ENCODE measurements at regions not wholly inside any gene's neighbourhood (a gene's known extent, or its start where the extent isn't known, plus 50 kb on each side); places are given as distances from the start of the nearest gene placed in this dataset.
A peak's percentile ranks its signal among the peaks of the same experiment; 100 is the strongest.

DNA sequence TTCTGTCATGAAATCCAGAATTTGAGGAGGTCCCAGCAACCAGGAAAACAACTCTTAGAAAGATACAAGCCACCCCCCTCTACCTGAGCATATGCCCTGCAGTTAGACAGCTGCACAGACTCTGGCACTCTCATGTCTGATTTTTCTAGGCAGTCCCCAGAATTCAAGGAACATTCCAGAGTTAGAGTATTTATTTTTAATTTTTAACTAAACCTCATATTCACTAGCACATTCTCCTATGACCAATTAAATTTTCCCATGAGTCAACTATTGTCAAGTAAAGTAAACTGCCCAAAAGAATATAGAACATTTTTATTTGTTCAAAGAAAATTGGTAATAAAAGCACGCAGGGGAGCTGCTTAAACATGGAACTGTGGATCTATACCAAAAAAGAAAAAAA, 490.5 kb upstream of the SEMA6A start:
- H3K4me3 ChIP-seq (ENCODE audit: low read depth, low read length): no peak overlapping the region
- peak; percentile 33 for DNase-seq (ENCODE audit: low read depth)
- TF ChIP-seq, protein P1, sequence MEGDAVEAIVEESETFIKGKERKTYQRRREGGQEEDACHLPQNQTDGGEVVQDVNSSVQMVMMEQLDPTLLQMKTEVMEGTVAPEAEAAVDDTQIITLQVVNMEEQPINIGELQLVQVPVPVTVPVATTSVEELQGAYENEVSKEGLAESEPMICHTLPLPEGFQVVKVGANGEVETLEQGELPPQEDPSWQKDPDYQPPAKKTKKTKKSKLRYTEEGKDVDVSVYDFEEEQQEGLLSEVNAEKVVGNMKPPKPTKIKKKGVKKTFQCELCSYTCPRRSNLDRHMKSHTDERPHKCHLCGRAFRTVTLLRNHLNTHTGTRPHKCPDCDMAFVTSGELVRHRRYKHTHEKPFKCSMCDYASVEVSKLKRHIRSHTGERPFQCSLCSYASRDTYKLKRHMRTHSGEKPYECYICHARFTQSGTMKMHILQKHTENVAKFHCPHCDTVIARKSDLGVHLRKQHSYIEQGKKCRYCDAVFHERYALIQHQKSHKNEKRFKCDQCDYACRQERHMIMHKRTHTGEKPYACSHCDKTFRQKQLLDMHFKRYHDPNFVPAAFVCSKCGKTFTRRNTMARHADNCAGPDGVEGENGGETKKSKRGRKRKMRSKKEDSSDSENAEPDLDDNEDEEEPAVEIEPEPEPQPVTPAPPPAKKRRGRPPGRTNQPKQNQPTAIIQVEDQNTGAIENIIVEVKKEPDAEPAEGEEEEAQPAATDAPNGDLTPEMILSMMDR (conservative IDR thresholded peaks at IDR 0.05; ENCODE audit: low read depth, low read length): no peak

DNA sequence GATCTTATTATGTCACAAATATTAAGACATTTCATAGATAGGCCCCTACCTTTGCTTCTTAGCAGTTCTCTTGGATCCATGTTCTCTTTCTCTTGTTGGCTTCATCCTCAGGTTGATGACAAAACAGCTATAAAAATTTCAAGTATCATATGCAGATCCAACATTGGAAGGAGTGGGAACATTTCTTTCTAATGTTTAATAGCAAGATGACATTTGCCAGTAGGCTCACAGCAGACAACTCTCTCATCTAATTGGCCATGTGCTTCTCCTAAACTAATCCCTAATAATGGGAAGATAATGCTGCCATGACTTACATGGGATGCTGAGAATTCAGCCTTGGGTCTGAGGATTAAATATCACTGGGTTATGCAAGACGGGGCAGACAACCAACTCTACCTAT, 485.5 kb upstream of the SEMA6A start:
- H3K4me3 ChIP-seq (ENCODE audit: low read depth, low read length): no peak overlapping the region
- TF ChIP-seq, protein P1 (conservative IDR thresholded peaks at IDR 0.05; ENCODE audit: low read depth, low read length): no peak
- no peak for DNase-seq (ENCODE audit: low read depth)

DNA sequence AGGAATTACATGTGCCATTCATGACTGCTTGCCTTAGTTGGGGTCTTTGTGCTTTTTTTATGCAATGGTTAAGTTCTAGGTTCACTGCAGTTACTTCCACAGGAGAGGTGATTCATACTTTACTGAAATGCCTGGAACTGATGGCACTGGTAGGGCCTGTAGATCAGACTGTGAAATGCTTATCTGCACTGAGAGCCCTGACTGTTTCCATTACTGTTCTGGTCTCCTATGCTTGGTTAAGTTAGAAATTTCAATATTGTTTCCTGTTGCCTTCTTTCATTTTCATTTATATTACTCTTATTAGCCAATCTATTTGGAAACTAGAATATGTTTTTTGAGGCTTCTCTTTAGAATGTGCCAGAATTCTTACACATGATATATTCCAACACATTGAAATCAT, 484.1 kb upstream of the SEMA6A start:
- no peak overlapping the region for H3K4me3 ChIP-seq (ENCODE audit: low read depth, low read length)
- TF ChIP-seq, protein P1 (conservative IDR thresholded peaks at IDR 0.05; ENCODE audit: low read depth, low read length): no peak
- DNase-seq (ENCODE audit: low read depth): no peak

DNA sequence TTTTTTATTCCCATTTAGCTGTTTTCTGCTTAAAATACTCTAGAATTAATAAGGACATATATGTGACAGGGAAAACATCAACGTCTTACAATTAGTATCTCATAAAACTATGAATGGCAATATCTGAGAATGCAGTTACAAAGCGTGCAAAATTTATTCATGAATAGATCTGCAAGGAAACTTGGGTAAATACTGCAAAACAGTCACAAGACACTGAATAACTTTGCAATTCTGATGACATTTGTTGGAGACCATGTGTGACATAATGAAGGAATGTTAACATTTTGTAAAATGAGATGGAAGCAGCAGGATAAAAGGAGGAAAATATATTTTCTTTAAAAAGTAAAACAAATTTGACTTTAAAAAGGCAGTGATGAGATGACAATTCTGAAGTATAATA, 480.9 kb upstream of the SEMA6A start:
- TF ChIP-seq, protein P1 (conservative IDR thresholded peaks at IDR 0.05; ENCODE audit: low read depth, low read length): no peak
- no peak overlapping the region for H3K4me3 ChIP-seq (ENCODE audit: low read depth, low read length)
- DNase-seq (ENCODE audit: low read depth): no peak

DNA sequence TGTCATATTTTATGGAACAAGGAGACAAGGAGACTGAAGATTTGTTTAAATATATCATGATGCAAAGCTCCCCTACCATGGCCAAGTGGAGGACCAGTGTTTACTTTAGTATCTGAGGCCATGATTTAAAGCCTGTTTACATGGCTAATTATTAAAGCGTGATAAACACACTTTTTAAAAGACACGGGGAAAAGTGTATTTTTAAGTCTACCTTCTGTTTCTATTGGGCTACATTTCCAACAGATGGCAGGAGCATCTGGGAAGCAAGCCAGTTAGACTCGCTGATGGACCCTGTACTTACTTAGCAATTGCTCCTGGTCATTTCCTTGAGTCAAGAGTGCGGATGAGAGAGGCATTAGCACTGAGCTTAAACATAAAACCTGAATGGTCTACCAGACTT, 480.3 kb upstream of the SEMA6A start:
- TF ChIP-seq, protein P1 (conservative IDR thresholded peaks at IDR 0.05; ENCODE audit: low read depth, low read length): no peak
- H3K4me3 ChIP-seq (ENCODE audit: low read depth, low read length): no peak overlapping the region
- DNase-seq (ENCODE audit: low read depth): no peak

DNA sequence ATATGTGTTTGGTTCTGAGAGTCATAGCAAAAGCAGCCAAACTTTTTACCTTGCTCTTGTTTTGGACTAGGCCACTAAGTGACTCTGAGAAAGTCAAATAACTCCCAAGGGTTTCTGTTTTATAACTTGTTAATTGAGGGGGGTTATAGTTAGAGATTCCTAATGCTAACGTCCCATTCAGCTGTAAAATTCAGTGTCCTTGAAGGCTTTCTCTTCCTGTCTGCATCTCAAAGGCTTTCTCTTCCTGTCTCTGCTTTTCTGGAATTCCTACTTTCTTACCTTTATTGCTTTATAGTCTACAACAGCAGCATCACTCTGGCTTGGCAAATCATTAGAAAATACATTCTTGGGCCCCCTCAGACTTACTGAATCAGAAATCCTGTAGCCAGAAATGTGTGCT, 479.5 kb upstream of the SEMA6A start:
- TF ChIP-seq, protein P1 (conservative IDR thresholded peaks at IDR 0.05; ENCODE audit: low read depth, low read length): no peak
- H3K4me3 ChIP-seq (ENCODE audit: low read depth, low read length): no peak overlapping the region
- DNase-seq (ENCODE audit: low read depth): no peak

DNA sequence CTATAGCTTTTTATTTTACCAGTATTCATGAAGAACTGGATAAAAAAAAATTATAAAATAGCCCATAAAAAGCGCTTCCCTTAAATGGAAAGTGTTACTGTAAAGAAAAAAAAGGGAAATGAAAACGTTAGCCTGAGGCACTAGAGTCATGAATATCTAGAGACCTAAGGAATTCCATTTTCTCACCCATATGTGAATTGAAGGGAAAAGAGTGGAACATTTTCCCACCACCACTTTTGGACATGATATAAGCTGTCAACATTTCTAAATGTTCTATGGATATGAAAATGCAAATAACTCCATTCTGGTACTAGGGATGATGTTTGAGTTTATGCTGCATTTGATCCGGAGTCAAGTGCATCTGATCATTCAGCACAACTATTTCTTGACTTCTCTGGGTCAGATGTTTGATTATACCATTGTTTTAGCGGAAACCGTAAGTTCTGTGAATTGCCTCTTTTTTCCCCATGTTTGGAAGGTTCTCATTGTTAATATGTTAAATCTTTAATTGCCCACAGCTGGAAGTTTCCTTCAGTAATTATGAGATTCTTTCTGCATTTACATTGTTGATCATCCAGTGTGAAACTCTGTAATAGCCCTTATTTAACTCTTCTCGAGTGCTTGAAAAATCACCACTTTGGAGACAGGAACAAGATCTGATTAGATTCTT, 467.4 kb upstream of the SEMA6A start:
- no peak for DNase-seq (ENCODE audit: low read depth)
- TF ChIP-seq, protein P1 (conservative IDR thresholded peaks at IDR 0.05; ENCODE audit: low read depth, low read length): no peak

More for the DNA sequence above, 467.4 kb upstream of the SEMA6A start:
- no peak overlapping the region for H3K4me3 ChIP-seq (ENCODE audit: low read depth, low read length)
